ENCODE measurements at regions not wholly inside any gene's neighbourhood (a gene's known extent, or its start where the extent isn't known, plus 50 kb on each side); places are given as distances from the start of the nearest gene placed in this dataset.

- H3K9me3 ChIP-seq, result no peaks in the 10 kb centered on the region
- TF ChIP-seq, protein P1, sequence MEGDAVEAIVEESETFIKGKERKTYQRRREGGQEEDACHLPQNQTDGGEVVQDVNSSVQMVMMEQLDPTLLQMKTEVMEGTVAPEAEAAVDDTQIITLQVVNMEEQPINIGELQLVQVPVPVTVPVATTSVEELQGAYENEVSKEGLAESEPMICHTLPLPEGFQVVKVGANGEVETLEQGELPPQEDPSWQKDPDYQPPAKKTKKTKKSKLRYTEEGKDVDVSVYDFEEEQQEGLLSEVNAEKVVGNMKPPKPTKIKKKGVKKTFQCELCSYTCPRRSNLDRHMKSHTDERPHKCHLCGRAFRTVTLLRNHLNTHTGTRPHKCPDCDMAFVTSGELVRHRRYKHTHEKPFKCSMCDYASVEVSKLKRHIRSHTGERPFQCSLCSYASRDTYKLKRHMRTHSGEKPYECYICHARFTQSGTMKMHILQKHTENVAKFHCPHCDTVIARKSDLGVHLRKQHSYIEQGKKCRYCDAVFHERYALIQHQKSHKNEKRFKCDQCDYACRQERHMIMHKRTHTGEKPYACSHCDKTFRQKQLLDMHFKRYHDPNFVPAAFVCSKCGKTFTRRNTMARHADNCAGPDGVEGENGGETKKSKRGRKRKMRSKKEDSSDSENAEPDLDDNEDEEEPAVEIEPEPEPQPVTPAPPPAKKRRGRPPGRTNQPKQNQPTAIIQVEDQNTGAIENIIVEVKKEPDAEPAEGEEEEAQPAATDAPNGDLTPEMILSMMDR (IDR thresholded peaks at IDR 0.05), result no peak
- DNase-seq (ENCODE audit: low spot score in 2 of 2), result no peak
- H3K27me3 ChIP-seq, result no peaks in the 10 kb centered on the region
- H3K27ac ChIP-seq, result no peak overlapping the region
- H3K36me3 ChIP-seq, result no peaks in the 10 kb centered on the region
- H3K4me1 ChIP-seq, result peaks cover 0 to 3% of the 10 kb centered on the region in 2 donors
- intact Hi-C loops (cut with DNase I), result no loop called here
- H3K4me3 ChIP-seq, result no peak overlapping the region
Measured at GRCh38 chrX:13170966-13171558, 126.6 kb upstream of the FAM9C start.

- TF ChIP-seq, protein P1 (IDR thresholded peaks at IDR 0.05), result no peak
- Histone ChIP-seq H3K9me3 (no peaks in the 10 kb centered on the region), H3K4me1 (peaks cover 0 to 3% of the 10 kb centered on the region in 2 donors), H3K4me3 (no peak overlapping the region), H3K36me3 (no peaks in the 10 kb centered on the region), H3K27me3 (no peaks in the 10 kb centered on the region), H3K27ac (no peak overlapping the region)
- intact Hi-C loops (cut with DNase I), result no loop called here
- DNase-seq (ENCODE audit: low spot score in 2 of 2), result no peak
Measured at GRCh38 chrX:13169684-13170083, 125.3 kb upstream of the FAM9C start.

DNA sequence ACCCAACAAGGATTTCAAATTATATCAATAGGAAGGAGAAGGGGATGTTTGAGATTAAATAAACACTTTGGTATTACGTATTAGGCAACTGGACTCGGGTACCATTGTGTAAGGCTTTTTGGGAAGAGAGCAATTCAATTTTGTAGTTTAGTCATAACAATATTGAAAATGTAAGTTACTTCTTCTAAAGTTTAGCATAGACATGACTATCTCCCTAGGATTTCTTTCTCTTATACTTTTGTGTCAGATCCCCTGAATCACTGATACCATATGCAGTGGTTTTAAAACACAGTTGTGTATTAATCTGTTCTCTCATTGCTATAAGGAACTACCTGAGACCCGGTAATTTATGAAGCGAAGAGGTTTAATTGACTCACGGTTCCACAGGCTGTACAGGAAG lies 123.8 kb upstream of the FAM9C start:
- no peaks in the 10 kb centered on the region for H3K36me3 ChIP-seq
- TF ChIP-seq, protein P1 (IDR thresholded peaks at IDR 0.05), result no peak
- H3K27me3 ChIP-seq, result no peaks in the 10 kb centered on the region
- H3K9me3 ChIP-seq, result no peaks in the 10 kb centered on the region
- no peak for DNase-seq (ENCODE audit: low spot score in 2 of 2)
- H3K4me1 ChIP-seq, result peaks cover 0 to 3% of the 10 kb centered on the region in 2 donors
- intact Hi-C loops (cut with DNase I), result no loop called here
- peak overlapping the region; percentile 44 to 56 for H3K27ac ChIP-seq
- H3K4me3 ChIP-seq, result no peak overlapping the region

DNA sequence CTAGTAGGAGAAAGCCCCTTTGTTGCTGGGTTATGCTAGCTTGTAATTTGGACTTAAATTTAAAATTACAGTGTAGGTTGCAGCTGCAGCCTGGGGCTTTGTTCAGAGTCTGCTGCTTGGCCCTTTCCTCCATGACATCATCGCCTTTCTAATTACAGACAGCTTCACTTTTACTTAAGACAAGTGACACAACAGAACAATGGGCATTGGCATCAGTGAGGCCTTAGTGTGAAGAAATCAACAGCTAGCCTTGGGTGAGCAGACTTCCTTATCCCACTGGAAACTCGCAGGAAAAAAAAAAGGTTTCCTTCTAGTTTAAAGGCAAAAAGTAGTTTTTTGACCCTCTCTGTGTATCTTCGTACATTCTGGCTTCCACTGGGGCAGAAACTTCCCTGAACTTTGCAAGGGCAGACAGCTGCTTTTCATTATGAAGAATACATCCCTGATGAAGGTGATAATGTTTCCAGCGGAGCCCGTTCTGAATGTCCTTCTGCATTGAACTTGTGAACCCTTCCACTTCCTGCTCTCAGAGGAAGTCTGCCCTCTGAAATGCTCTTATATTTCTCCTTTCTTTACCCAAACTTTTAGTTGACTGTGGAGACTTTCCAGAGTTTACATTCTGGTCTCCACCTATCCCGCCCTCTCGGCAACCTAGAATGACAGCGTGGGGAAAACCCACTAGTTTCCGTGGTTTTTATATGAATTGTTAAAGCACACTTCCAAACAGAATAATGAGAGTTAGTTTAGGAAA lies 123.2 kb upstream of the FAM9C start:
- peaks cover 0 to 3% of the 10 kb centered on the region in 2 donors for H3K4me1 ChIP-seq
- peak in 1 of 2 donors; percentile 67 for DNase-seq (ENCODE audit: low spot score in 2 of 2)
- peak overlapping the region; percentile 44 to 56 for H3K27ac ChIP-seq
- TF ChIP-seq, protein P1 (IDR thresholded peaks at IDR 0.05), result no peak
- no peaks in the 10 kb centered on the region for H3K36me3 ChIP-seq
- no peak overlapping the region for H3K4me3 ChIP-seq
- H3K9me3 ChIP-seq, result no peaks in the 10 kb centered on the region
- intact Hi-C loops (cut with DNase I), result no loop called here
- no peaks in the 10 kb centered on the region for H3K27me3 ChIP-seq

- TF ChIP-seq, protein P1 (IDR thresholded peaks at IDR 0.05), result no peak
- H3K27me3 ChIP-seq, result no peaks in the 10 kb centered on the region
- peak overlapping the region; percentile 4 to 23 for H3K27ac ChIP-seq
Measured at GRCh38 chrX:13165266-13166189, 121.1 kb upstream of the FAM9C start.

More at GRCh38 chrX:13165266-13166189, 121.1 kb upstream of the FAM9C start:
- intact Hi-C loops (cut with DNase I), result no loop called here
- Histone ChIP-seq H3K4me3 (no peak overlapping the region), H3K9me3 (no peaks in the 10 kb centered on the region), H3K36me3 (no peaks in the 10 kb centered on the region), H3K4me1 (peaks cover 0 to 6% of the 10 kb centered on the region in 2 donors)
- no peak for DNase-seq (ENCODE audit: low spot score in 2 of 2)

Data from ascending aorta (tissue), 2 donors.